Caco-2 (cell line): ENCODE measurements at regions not wholly inside any gene's neighbourhood (a gene's known extent, or its start where the extent isn't known, plus 50 kb on each side); places are given as distances from the start of the nearest gene placed in this dataset.

ENCODE experiments used
- BruUV-seq: library from RNA; stranded (reverse); fragments of 400-500 nt; replicated peaks from 2 replicates; lab custom pipeline; 2021; lab: Mats Ljungman, UMichigan
- CTCF ChIA-PET: fragments of 300-600 bp; sonication (Branson Sonifier 250); formaldehyde crosslinking; loops from one replicate; lab custom pipeline; 2022; ENCODE audit warnings: antibody characterized with exemption; lab: Charles Lee
- POLR2A ChIA-PET: fragments of 300-600 bp; sonication (Branson Sonifier 250); formaldehyde crosslinking; loops from one replicate; lab custom pipeline; 2022; ENCODE audit warnings: antibody characterized with exemption; lab: Charles Lee
- DNase-seq, 2 experiments: peaks; one replicate each; pipeline versions ENCODE4 v3.0.0 to v3.0.0-alpha.2; 2020 to 2022
- H3K27me3 ChIP-seq: replicated peaks from 2 replicates; pipeline ENCODE4 v1.6.0; 2011; ENCODE audit warnings: low read length; ENCODE audit not compliant: control insufficient read depth, insufficient read depth
- H3K36me3 ChIP-seq: 2 replicates; pipeline ENCODE4 v1.5.1; 2011; ENCODE audit warnings: low read length; ENCODE audit not compliant: control insufficient read depth, insufficient read depth
- H3K4me1 ChIP-seq: fragments of 250-450 bp; sonication (Bioruptor Pico); 2 replicates; pipeline ENCODE4 v1.5.1; 2020; ENCODE audit warnings: mild to moderate bottlenecking
- H3K4me3 ChIP-seq: 2 replicates; pipeline ENCODE4 v1.5.1; 2011; ENCODE audit warnings: low read depth, mild to moderate bottlenecking, control low read depth, low read length
- H3K9me3 ChIP-seq: fragments of 250-450 bp; sonication (Bioruptor Pico); 2 replicates; pipeline ENCODE4 v1.5.1; 2020; ENCODE audit warnings: mild to moderate bottlenecking, moderate library complexity
- H3K27ac Mint-ChIP-seq: one replicate; pipeline ENCODE4 v1.8.0; 2022; ENCODE audit warnings: mixed read lengths; ENCODE audit not compliant: unreplicated experiment
- H3K27me3 Mint-ChIP-seq: one replicate; pipeline ENCODE4 v1.8.0; 2022; ENCODE audit warnings: mixed read lengths; ENCODE audit not compliant: insufficient read depth, unreplicated experiment
- H3K36me3 Mint-ChIP-seq: one replicate; pipeline ENCODE4 v1.8.0; 2022; ENCODE audit warnings: mild to moderate bottlenecking, mixed read lengths; ENCODE audit not compliant: insufficient read depth, unreplicated experiment
- H3K4me1 Mint-ChIP-seq: one replicate; pipeline ENCODE4 v1.8.0; 2022; ENCODE audit warnings: low read depth, mixed read lengths; ENCODE audit not compliant: unreplicated experiment
- H3K4me3 Mint-ChIP-seq: one replicate; pipeline ENCODE4 v1.8.0; 2022; ENCODE audit warnings: mild to moderate bottlenecking, moderate library complexity, mixed read lengths; ENCODE audit not compliant: unreplicated experiment
- H3K9me3 Mint-ChIP-seq: one replicate; pipeline ENCODE4 v1.8.0; 2022; ENCODE audit warnings: mixed read lengths; ENCODE audit not compliant: unreplicated experiment
- CTCF ChIP-seq, 2 experiments: fragments of 200-600 bp in 1 of 2; IDR thresholded peaks; 1 replicate in 1 of 2; 2 replicates in 1 of 2; pipeline versions ENCODE4 v1.5.1 to v1.8.0; 2011 to 2022; ENCODE audit warnings: antibody characterized with exemption in 1 of 2, control low read depth in 1 of 2, inconsistent platforms in 1 of 2, low read depth in 1 of 2, low read length in 1 of 2, mild to moderate bottlenecking in 1 of 2, moderate library complexity in 1 of 2; ENCODE audit not compliant: insufficient read depth in 1 of 2, severe bottlenecking in 1 of 2, unreplicated experiment in 1 of 2
- intact Hi-C: fragments of 100-400 bp; cut with micrococcal nuclease; formaldehyde crosslinking; loops from one replicate; pipeline ENCODE4 v1.10.0; 2022; ENCODE audit not compliant: unreplicated experiment

GRCh38 chr18:61706276-61706915 lies 186.4 kb downstream of the RNF152 start:
- no peaks in the 10 kb centered on the region for H3K27me3 Mint-ChIP-seq
- no TSS peak for BruUV-seq

GRCh38 chr18:61703508-61703907 lies 189.3 kb downstream of the RNF152 start:
- Histone ChIP-seq H3K27me3 (no peaks in the 10 kb centered on the region), H3K4me3 (no peak overlapping the region), H3K36me3 (no peaks in the 10 kb centered on the region), H3K4me1 (no peaks in the 10 kb centered on the region), H3K9me3 (no peaks in the 10 kb centered on the region)
- Mint-ChIP-seq H3K27me3 (no peaks in the 10 kb centered on the region), H3K4me3 (no peak overlapping the region), H3K27ac (no peak overlapping the region), H3K36me3 (no peaks in the 10 kb centered on the region), H3K9me3 (no peaks in the 10 kb centered on the region), H3K4me1 (no peaks in the 10 kb centered on the region)
- TF ChIP-seq CTCF (IDR thresholded peaks at IDR 0.05; ENCODE audit: insufficient read depth in 1 of 2, low read depth in 1 of 2, low read length in 1 of 2, severe bottlenecking in 1 of 2, unreplicated experiment in 1 of 2): no peak
- DNase-seq: no peak
- CTCF ChIA-PET: no interaction called here
- BruUV-seq: no TSS peak
- intact Hi-C loops: no loop called here
- POLR2A ChIA-PET: no interaction called here

More at GRCh38 chr18:61706276-61706915, 186.4 kb downstream of the RNF152 start:
- Histone ChIP-seq H3K27me3 (no peaks in the 10 kb centered on the region), H3K36me3 (no peaks in the 10 kb centered on the region), H3K9me3 (no peaks in the 10 kb centered on the region), H3K4me3 (no peak overlapping the region), H3K4me1 (peaks cover 10% of the 10 kb centered on the region)
- ChIA-PET POLR2A (no interaction called here), CTCF (no interaction called here)
- Mint-ChIP-seq H3K27ac (no peak overlapping the region), H3K36me3 (no peaks in the 10 kb centered on the region), H3K9me3 (no peaks in the 10 kb centered on the region), H3K4me3 (no peak overlapping the region), H3K4me1 (no peaks in the 10 kb centered on the region)
- intact Hi-C loops: no loop called here
- DNase-seq: no peak
- no peak for TF ChIP-seq CTCF (IDR thresholded peaks at IDR 0.05; ENCODE audit: insufficient read depth in 1 of 2, low read depth in 1 of 2, low read length in 1 of 2, severe bottlenecking in 1 of 2, unreplicated experiment in 1 of 2)

- H3K36me3 Mint-ChIP-seq: no peaks in the 10 kb centered on the region
- no peaks in the 10 kb centered on the region for H3K4me1 ChIP-seq
- no peak overlapping the region for H3K4me3 Mint-ChIP-seq
- no peak for TF ChIP-seq CTCF (IDR thresholded peaks at IDR 0.05; ENCODE audit: insufficient read depth in 1 of 2, low read depth in 1 of 2, low read length in 1 of 2, severe bottlenecking in 1 of 2, unreplicated experiment in 1 of 2)
- no peaks in the 10 kb centered on the region for H3K27me3 ChIP-seq
- no peak overlapping the region for H3K27ac Mint-ChIP-seq
- no peak overlapping the region for H3K4me3 ChIP-seq
- H3K36me3 ChIP-seq: no peaks in the 10 kb centered on the region
- CTCF ChIA-PET: no interaction called here
- intact Hi-C loops: no loop called here
- no peaks in the 10 kb centered on the region for H3K9me3 Mint-ChIP-seq
- POLR2A ChIA-PET: no interaction called here
- H3K27me3 Mint-ChIP-seq: no peaks in the 10 kb centered on the region
- no peaks in the 10 kb centered on the region for H3K9me3 ChIP-seq
- DNase-seq: no peak
- H3K4me1 Mint-ChIP-seq: no peaks in the 10 kb centered on the region
- BruUV-seq: no TSS peak
These were observed 190.8 kb downstream of the RNF152 start for GRCh38 chr18:61702007-61702406.
